22Rv1 (cell line): ENCODE measurements at regions not wholly inside any gene's neighbourhood (a gene's known extent, or its start where the extent isn't known, plus 50 kb on each side); places are given as distances from the start of the nearest gene placed in this dataset.

Source experiments
- ZFX ChIP-seq: fragments of 450-650 bp; IDR thresholded peaks from 2 replicates; pipeline ENCODE4 v1.6.1; 2017; ENCODE audit warnings: antibody characterized with exemption, borderline replicate concordance
- TF ChIP-seq, protein P1 (sequence below): fragments of 450-650 bp; IDR thresholded peaks from 2 replicates; pipeline ENCODE4 v1.5.1; 2017; ENCODE audit warnings: mild to moderate bottlenecking

- TF ChIP-seq, protein P1, sequence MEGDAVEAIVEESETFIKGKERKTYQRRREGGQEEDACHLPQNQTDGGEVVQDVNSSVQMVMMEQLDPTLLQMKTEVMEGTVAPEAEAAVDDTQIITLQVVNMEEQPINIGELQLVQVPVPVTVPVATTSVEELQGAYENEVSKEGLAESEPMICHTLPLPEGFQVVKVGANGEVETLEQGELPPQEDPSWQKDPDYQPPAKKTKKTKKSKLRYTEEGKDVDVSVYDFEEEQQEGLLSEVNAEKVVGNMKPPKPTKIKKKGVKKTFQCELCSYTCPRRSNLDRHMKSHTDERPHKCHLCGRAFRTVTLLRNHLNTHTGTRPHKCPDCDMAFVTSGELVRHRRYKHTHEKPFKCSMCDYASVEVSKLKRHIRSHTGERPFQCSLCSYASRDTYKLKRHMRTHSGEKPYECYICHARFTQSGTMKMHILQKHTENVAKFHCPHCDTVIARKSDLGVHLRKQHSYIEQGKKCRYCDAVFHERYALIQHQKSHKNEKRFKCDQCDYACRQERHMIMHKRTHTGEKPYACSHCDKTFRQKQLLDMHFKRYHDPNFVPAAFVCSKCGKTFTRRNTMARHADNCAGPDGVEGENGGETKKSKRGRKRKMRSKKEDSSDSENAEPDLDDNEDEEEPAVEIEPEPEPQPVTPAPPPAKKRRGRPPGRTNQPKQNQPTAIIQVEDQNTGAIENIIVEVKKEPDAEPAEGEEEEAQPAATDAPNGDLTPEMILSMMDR: no peak
- no peak for TF ChIP-seq ZFX
Observed at GRCh38 chr2:118437501-118437900, 349.2 kb downstream of the INSIG2 start.
